Loucy (cell line): ENCODE measurements at regions not wholly inside any gene's neighbourhood (a gene's known extent, or its start where the extent isn't known, plus 50 kb on each side); places are given as distances from the start of the nearest gene placed in this dataset.

Source experiments
- EZH2phosphoT487 ChIP-seq: fragments of 200-600 bp; IDR thresholded peaks from 2 replicates; pipeline ENCODE4 v1.6.1; 2018; ENCODE audit warnings: antibody characterized with exemption, mild to moderate bottlenecking, moderate library complexity, borderline replicate concordance
- TF ChIP-seq, protein P1 (sequence below): fragments of 200-600 bp; sonication (generic); conservative IDR thresholded peaks from 2 replicates; pipeline ENCODE4 v1.5.1; 2014; ENCODE audit warnings: mild to moderate bottlenecking, antibody characterized with exemption, low read length

DNA sequence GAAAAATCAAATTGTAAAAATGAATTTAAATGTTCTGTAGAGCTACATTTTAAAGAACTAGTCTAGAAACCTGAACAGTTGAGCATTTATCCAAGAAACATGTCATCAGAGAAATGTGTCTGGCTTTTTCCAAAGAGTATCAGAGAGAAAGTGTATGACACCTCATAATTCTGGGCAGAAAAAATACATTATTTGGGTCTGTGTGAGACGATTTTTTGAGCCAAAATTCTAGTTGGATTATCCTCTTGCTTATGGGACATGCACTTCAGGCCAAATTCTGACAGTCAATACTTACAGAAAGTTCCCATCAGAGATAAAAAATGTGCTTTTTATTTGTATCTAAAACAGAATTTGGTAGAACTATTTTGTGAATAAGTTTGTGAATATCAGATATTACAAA is 1242.7 kb downstream of the EPHA7 start:
- TF ChIP-seq, protein P1, sequence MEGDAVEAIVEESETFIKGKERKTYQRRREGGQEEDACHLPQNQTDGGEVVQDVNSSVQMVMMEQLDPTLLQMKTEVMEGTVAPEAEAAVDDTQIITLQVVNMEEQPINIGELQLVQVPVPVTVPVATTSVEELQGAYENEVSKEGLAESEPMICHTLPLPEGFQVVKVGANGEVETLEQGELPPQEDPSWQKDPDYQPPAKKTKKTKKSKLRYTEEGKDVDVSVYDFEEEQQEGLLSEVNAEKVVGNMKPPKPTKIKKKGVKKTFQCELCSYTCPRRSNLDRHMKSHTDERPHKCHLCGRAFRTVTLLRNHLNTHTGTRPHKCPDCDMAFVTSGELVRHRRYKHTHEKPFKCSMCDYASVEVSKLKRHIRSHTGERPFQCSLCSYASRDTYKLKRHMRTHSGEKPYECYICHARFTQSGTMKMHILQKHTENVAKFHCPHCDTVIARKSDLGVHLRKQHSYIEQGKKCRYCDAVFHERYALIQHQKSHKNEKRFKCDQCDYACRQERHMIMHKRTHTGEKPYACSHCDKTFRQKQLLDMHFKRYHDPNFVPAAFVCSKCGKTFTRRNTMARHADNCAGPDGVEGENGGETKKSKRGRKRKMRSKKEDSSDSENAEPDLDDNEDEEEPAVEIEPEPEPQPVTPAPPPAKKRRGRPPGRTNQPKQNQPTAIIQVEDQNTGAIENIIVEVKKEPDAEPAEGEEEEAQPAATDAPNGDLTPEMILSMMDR = no peak
- no peak for TF ChIP-seq EZH2phosphoT487
